IMR-90 (cell line): ENCODE measurements at regions not wholly inside any gene's neighbourhood (a gene's known extent, or its start where the extent isn't known, plus 50 kb on each side); places are given as distances from the start of the nearest gene placed in this dataset.

Experiments
- ATAC-seq: fragments of 200-7000 bp; cut with Tn5 transposase; 2 replicates; pipeline ENCODE4 v1.9.1; 2020; ENCODE audit warnings: low read depth, mild to moderate bottlenecking, moderate library complexity
- BruUV-seq: library from RNA; stranded (reverse); fragments of 400-500 nt; replicated peaks from 2 replicates; lab custom pipeline; 2021; lab: Mats Ljungman, UMichigan
- CTCF ChIA-PET: fragments of 300-600 bp; formaldehyde crosslinking; extraction: SDS; loops from one replicate; lab custom pipeline; 2021; ENCODE audit warnings: antibody characterized with exemption; lab: Yijun Ruan, JAX
- POLR2A ChIA-PET: fragments of 300-600 bp; sonication (Branson Sonifier 250); formaldehyde crosslinking; loops from one replicate; lab custom pipeline; 2022; ENCODE audit warnings: antibody characterized with exemption; ENCODE audit not compliant: unreplicated experiment; lab: Charles Lee
- DNase-seq: peaks from one replicate; pipeline ENCODE4 v3.0.0; 2013
- H2AFZ ChIP-seq: replicated peaks from 2 replicates; pipeline ENCODE3; 2013; ENCODE audit warnings: low read length, mild to moderate bottlenecking; ENCODE audit not compliant: poor library complexity
- H2AK5ac ChIP-seq: 2 replicates; pipeline ENCODE4 v1.6.1; 2013; ENCODE audit warnings: low read depth, low read length, inconsistent platforms
- H2AK9ac ChIP-seq: replicated peaks from 2 replicates; pipeline ENCODE3; 2013; ENCODE audit warnings: mild to moderate bottlenecking, low read depth, low read length, moderate library complexity; ENCODE audit not compliant: poor library complexity
- H2BK120ac ChIP-seq: 2 replicates; pipeline ENCODE4 v1.6.1; 2013; ENCODE audit warnings: low read depth, low read length, inconsistent platforms
- H2BK15ac ChIP-seq: 3 replicates; pipeline ENCODE4 v1.6.1; 2013; ENCODE audit warnings: low read depth, low read length, inconsistent platforms
- H2BK20ac ChIP-seq: 2 replicates; pipeline ENCODE4 v1.6.1; 2013; ENCODE audit warnings: low read depth, mild to moderate bottlenecking, inconsistent platforms, low read length, moderate library complexity
- H2BK5ac ChIP-seq: 2 replicates; pipeline ENCODE4 v1.6.1; 2013; ENCODE audit warnings: mild to moderate bottlenecking, low read depth, low read length, inconsistent platforms; ENCODE audit not compliant: poor library complexity, severe bottlenecking
- H3K14ac ChIP-seq: replicated peaks from 2 replicates; pipeline ENCODE4 v1.6.1; 2013; ENCODE audit warnings: low read depth, low read length, inconsistent platforms
- H3K18ac ChIP-seq: 2 replicates; pipeline ENCODE4 v1.6.1; 2013; ENCODE audit warnings: low read depth, low read length, control low read depth
- H3K23ac ChIP-seq: 2 replicates; pipeline ENCODE4 v1.6.1; 2013; ENCODE audit warnings: low read depth, low read length, inconsistent platforms
- H3K27ac ChIP-seq: 2 replicates; pipeline ENCODE4 v1.5.1; 2013; ENCODE audit warnings: mild to moderate bottlenecking, control low read depth, low read length; ENCODE audit not compliant: insufficient read depth
- H3K27me3 ChIP-seq: 2 replicates; pipeline ENCODE4 v1.6.1; 2013; ENCODE audit warnings: low read length; ENCODE audit not compliant: control insufficient read depth, insufficient read depth
- H3K36me3 ChIP-seq: 2 replicates; pipeline ENCODE4 v1.6.1; 2013; ENCODE audit warnings: low read length, mixed read lengths; ENCODE audit not compliant: control insufficient read depth, insufficient read depth
- H3K4ac ChIP-seq: 2 replicates; pipeline ENCODE4 v1.6.1; 2013; ENCODE audit warnings: low read depth, low read length, inconsistent platforms
- H3K4me1 ChIP-seq: 2 replicates; pipeline ENCODE4 v1.6.1; 2013; ENCODE audit warnings: low read length, mixed read lengths; ENCODE audit not compliant: control insufficient read depth, insufficient read depth
- H3K4me2 ChIP-seq: 2 replicates; pipeline ENCODE4 v1.6.1; 2013; ENCODE audit warnings: low read depth, mild to moderate bottlenecking, control low read depth, low read length, moderate library complexity
- H3K4me3 ChIP-seq: 2 replicates; pipeline ENCODE4 v1.5.1; 2013; ENCODE audit warnings: low read depth, mild to moderate bottlenecking, control low read depth, low read length, moderate library complexity; ENCODE audit not compliant: insufficient read depth
- H3K56ac ChIP-seq: 2 replicates; pipeline ENCODE4 v1.6.1; 2013; ENCODE audit warnings: low read length, inconsistent platforms; ENCODE audit not compliant: insufficient read depth; ENCODE audit errors: extremely low read depth
- H3K79me1 ChIP-seq, 2 experiments: 2 replicates each; pipeline ENCODE4 v1.6.1; 2013; ENCODE audit warnings: low read length in 2 of 2, inconsistent platforms in 1 of 2, low read depth in 1 of 2
- H3K9ac ChIP-seq: 2 replicates; pipeline ENCODE4 v1.6.1; 2013; ENCODE audit warnings: low read depth, low read length, control low read depth
- H3K9me1 ChIP-seq: 2 replicates; pipeline ENCODE4 v1.6.1; 2013; ENCODE audit warnings: low read length, inconsistent platforms; ENCODE audit not compliant: insufficient read depth
- H3K9me3 ChIP-seq: 2 replicates; pipeline ENCODE4 v1.6.1; 2013; ENCODE audit warnings: low read length; ENCODE audit not compliant: control insufficient read depth, insufficient read depth
- H4K20me1 ChIP-seq: 2 replicates; pipeline ENCODE4 v1.6.1; 2013; ENCODE audit warnings: low read length, inconsistent platforms; ENCODE audit not compliant: insufficient read depth
- H4K5ac ChIP-seq: 2 replicates; pipeline ENCODE4 v1.6.1; 2013; ENCODE audit warnings: mild to moderate bottlenecking, low read depth, low read length, control low read depth
- H4K8ac ChIP-seq, 2 experiments: 2 replicates each; pipeline ENCODE4 v1.6.1; 2013; ENCODE audit warnings: low read depth in 2 of 2, low read length in 2 of 2, control low read depth in 1 of 2, inconsistent platforms in 1 of 2
- H4K91ac ChIP-seq: 2 replicates; pipeline ENCODE4 v1.6.1; 2013; ENCODE audit warnings: low read depth, low read length, inconsistent platforms; ENCODE audit not compliant: insufficient read depth
- CHD1 ChIP-seq: IDR thresholded peaks from 2 replicates; pipeline ENCODE4 v1.6.1; 2012; ENCODE audit warnings: low read depth, low read length, improper control_type of control experiment
- MAFK ChIP-seq: IDR thresholded peaks from 2 replicates; pipeline ENCODE4 v1.6.1; 2012; ENCODE audit warnings: low read depth, low read length, improper control_type of control experiment
- MAZ ChIP-seq: IDR thresholded peaks from 2 replicates; pipeline ENCODE4 v1.6.1; 2012; ENCODE audit warnings: low read depth, mild to moderate bottlenecking, low read length, improper control_type of control experiment, moderate library complexity, borderline replicate concordance
- MXI1 ChIP-seq: IDR thresholded peaks from 2 replicates; pipeline ENCODE4 v1.6.1; 2012; ENCODE audit warnings: low read depth, mild to moderate bottlenecking, low read length, moderate library complexity, borderline replicate concordance
- NFE2L2 ChIP-seq: fragments of 150-350 bp; IDR thresholded peaks from 2 replicates; pipeline ENCODE4 v1.6.1; 2016; ENCODE audit warnings: low read depth, mild to moderate bottlenecking, low read length
- POLR2A ChIP-seq: IDR thresholded peaks from 2 replicates; pipeline ENCODE4 v1.6.1; 2012; ENCODE audit warnings: mild to moderate bottlenecking, low read depth, low read length
- RAD21 ChIP-seq: IDR thresholded peaks from 2 replicates; pipeline ENCODE4 v1.6.1; 2012; ENCODE audit warnings: low read length, improper control_type of control experiment
- RCOR1 ChIP-seq: IDR thresholded peaks from 2 replicates; pipeline ENCODE4 v1.6.1; 2012; ENCODE audit warnings: mild to moderate bottlenecking, low read length, improper control_type of control experiment; ENCODE audit not compliant: insufficient replicate concordance
- RFX5 ChIP-seq: IDR thresholded peaks from 2 replicates; pipeline ENCODE4 v1.8.0; 2012; ENCODE audit warnings: low read depth, mild to moderate bottlenecking, low read length, moderate library complexity
- WGBS, 2 experiments: methylation state at CpG; one replicate each; pipeline versions ENCODE4 v1.1.5 to v1.1.7; 2013; ENCODE audit warnings: missing lambda C conversion rate in 2 of 2; ENCODE audit not compliant: insufficient read length in 1 of 2; ENCODE audit errors: extremely low coverage in 2 of 2; 5-methylcytosine and 5-hydroxymethylcytosine counted together
- dilution Hi-C: fragments of 300-500 bp; cut with HindIII; formaldehyde crosslinking; loops from one replicate; pipeline ENCODE4 v1.14.3; 2018; ENCODE audit warnings: low sequenced_read_pairs; ENCODE audit not compliant: unreplicated experiment
- in situ Hi-C: fragments of 300-500 bp; cut with MboI; formaldehyde crosslinking; loops from 3 replicates; pipeline ENCODE4 v1.14.3; 2019; ENCODE audit warnings: low sequenced_read_pairs, inconsistent platforms, mixed read lengths
- intact Hi-C: fragments of 100-400 bp; cut with micrococcal nuclease; formaldehyde crosslinking; loops from 2 replicates; pipeline ENCODE4 v1.10.0; 2022
- TF ChIP-seq, protein P1 (sequence below): fragments of 150-350 bp; IDR thresholded peaks from 2 replicates; pipeline ENCODE4 v1.6.1; 2016; ENCODE audit warnings: low read depth, mild to moderate bottlenecking, low read length, moderate library complexity, borderline replicate concordance

DNA sequence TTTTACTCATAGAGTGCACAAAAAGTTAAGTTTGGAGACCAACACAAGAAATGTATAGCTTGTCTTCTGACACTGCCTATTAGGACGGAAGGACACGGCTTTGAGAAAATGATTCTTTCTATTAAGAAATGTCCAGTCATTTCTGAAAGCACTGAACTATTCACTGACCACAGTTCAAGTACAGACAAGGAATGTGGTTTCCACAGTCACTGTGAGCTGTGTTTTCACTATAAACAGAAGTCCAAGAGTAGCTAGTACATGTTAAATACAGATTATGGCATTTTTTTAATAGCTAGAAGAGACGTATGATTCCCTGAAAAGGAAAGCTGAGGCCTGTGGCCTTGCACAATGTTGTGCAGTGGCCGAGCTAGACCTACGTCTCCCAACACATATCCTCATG lies 115.1 kb upstream of the GPM6A start:
- Histone ChIP-seq H2BK15ac (no peak overlapping the region), H2AK5ac (no peak overlapping the region), H3K27me3 (no peaks in the 10 kb centered on the region), H3K27ac (no peak overlapping the region), H4K8ac (no peak overlapping the region), H2AK9ac (no peak overlapping the region), H3K4me2 (no peak overlapping the region), H2AFZ (no peak overlapping the region), H4K5ac (no peak overlapping the region), H4K91ac (no peak overlapping the region), H2BK5ac (no peak overlapping the region), H3K9ac (no peak overlapping the region), H3K9me3 (no peaks in the 10 kb centered on the region), H3K4me1 (no peaks in the 10 kb centered on the region), H3K4me3 (no peak overlapping the region), H3K23ac (no peak overlapping the region), H2BK120ac (no peak overlapping the region), H2BK20ac (no peak overlapping the region), H4K20me1 (no peaks in the 10 kb centered on the region), H3K4ac (no peak overlapping the region), H3K36me3 (no peaks in the 10 kb centered on the region), H3K9me1 (no peaks in the 10 kb centered on the region), H3K14ac (no peak overlapping the region), H3K56ac (no peak overlapping the region), H3K18ac (no peak overlapping the region), H3K79me1 (no peaks in the 10 kb centered on the region)
- intact Hi-C loops (no loop called here), dilution Hi-C loops (no loop called here), in situ Hi-C loops (no loop called here)
- DNase-seq (no peak), ATAC-seq (no peak)
- ChIA-PET POLR2A (no interaction called here), CTCF (no interaction called here)
- TF ChIP-seq RFX5 = no peak
- no peak for TF ChIP-seq CHD1
- TF ChIP-seq, protein P1, sequence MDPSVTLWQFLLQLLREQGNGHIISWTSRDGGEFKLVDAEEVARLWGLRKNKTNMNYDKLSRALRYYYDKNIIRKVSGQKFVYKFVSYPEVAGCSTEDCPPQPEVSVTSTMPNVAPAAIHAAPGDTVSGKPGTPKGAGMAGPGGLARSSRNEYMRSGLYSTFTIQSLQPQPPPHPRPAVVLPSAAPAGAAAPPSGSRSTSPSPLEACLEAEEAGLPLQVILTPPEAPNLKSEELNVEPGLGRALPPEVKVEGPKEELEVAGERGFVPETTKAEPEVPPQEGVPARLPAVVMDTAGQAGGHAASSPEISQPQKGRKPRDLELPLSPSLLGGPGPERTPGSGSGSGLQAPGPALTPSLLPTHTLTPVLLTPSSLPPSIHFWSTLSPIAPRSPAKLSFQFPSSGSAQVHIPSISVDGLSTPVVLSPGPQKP = no peak
- no peak for TF ChIP-seq MAZ
- TF ChIP-seq MAFK = no peak
- no peak for TF ChIP-seq POLR2A
- no peak for TF ChIP-seq MXI1
- no peak for TF ChIP-seq RAD21
- TF ChIP-seq RCOR1 = no peak
- TF ChIP-seq NFE2L2 = no peak
- no CpG with 5 or more reads among the region's 5 CpGs for WGBS, 2 experiments
- BruUV-seq = no TSS peak
